Inflammatory macrophage treated with lipopolysaccharide for 4 hours (primary cell): ENCODE measurements at regions not wholly inside any gene's neighbourhood (a gene's known extent, or its start where the extent isn't known, plus 50 kb on each side); places are given as distances from the start of the nearest gene placed in this dataset.

Experiments used
- DNase-seq: peaks from one replicate; pipeline ENCODE4 v3.0.0-alpha.2; 2020

- peak; percentile 60 for DNase-seq
These were observed 367.5 kb downstream of the DEPDC1B start for GRCh38 chr5:60332244-60333004.

- no peak for DNase-seq
These were observed 369.7 kb downstream of the DEPDC1B start for GRCh38 chr5:60330236-60330635.

GRCh38 chr5:60325870-60326269 is 374.1 kb downstream of the DEPDC1B start:
- no peak for DNase-seq

GRCh38 chr5:60323596-60323995 is 376.4 kb downstream of the DEPDC1B start:
- DNase-seq = no peak

GRCh38 chr5:60312098-60312497 is 387.9 kb downstream of the DEPDC1B start:
- DNase-seq = no peak

- no peak for DNase-seq
These were observed 400.0 kb downstream of the DEPDC1B start for GRCh38 chr5:60299944-60300343.

GRCh38 chr5:60297658-60298057 is 402.3 kb downstream of the DEPDC1B start:
- DNase-seq = no peak

- DNase-seq = peak; percentile 30
These were observed 401.9 kb upstream of the PDE4D start for GRCh38 chr5:60295423-60295822.

GRCh38 chr5:60293518-60293917 is 400.0 kb upstream of the PDE4D start:
- DNase-seq = no peak

- peak; percentile 78 for DNase-seq
These were observed 393.7 kb upstream of the PDE4D start for GRCh38 chr5:60287174-60287771.

GRCh38 chr5:60285910-60286309 is 392.4 kb upstream of the PDE4D start:
- no peak for DNase-seq

GRCh38 chr5:60280943-60281342 is 387.4 kb upstream of the PDE4D start:
- no peak for DNase-seq

GRCh38 chr5:60277941-60278340 is 384.4 kb upstream of the PDE4D start:
- DNase-seq = no peak

GRCh38 chr5:60274747-60275146 is 381.2 kb upstream of the PDE4D start:
- DNase-seq = no peak

- DNase-seq = no peak
These were observed 378.0 kb upstream of the PDE4D start for GRCh38 chr5:60271517-60271916.

- no peak for DNase-seq
These were observed 374.4 kb upstream of the PDE4D start for GRCh38 chr5:60267907-60268306.

GRCh38 chr5:60263346-60263745 is 369.8 kb upstream of the PDE4D start:
- DNase-seq = peak; percentile 21

- no peak for DNase-seq
These were observed 369.2 kb upstream of the PDE4D start for GRCh38 chr5:60262576-60263295.

- no peak for DNase-seq
These were observed 368.2 kb upstream of the PDE4D start for GRCh38 chr5:60261732-60262131.

- no peak for DNase-seq
These were observed 367.1 kb upstream of the PDE4D start for GRCh38 chr5:60260658-60261057.

- peak; percentile 57 for DNase-seq
These were observed 366.2 kb upstream of the PDE4D start for GRCh38 chr5:60259730-60260129.

GRCh38 chr5:60257596-60258271 is 364.2 kb upstream of the PDE4D start:
- peak; percentile 52 for DNase-seq

GRCh38 chr5:60256546-60256945 is 363.0 kb upstream of the PDE4D start:
- peak; percentile 25 for DNase-seq
